LHCN-M2 (cell line): ENCODE measurements at regions not wholly inside any gene's neighbourhood (a gene's known extent, or its start where the extent isn't known, plus 50 kb on each side); places are given as distances from the start of the nearest gene placed in this dataset.
"Not testable (repeated sequence)": the region's sequence is repeated elsewhere in the genome, so short reads cannot be mapped to it uniquely, and the experiment has no call there.

Experiments
- DNase-seq: peaks from one replicate; pipeline ENCODE4 v3.0.0-alpha.2; 2012; ENCODE audit warnings: low read depth

- DNase-seq = no peak
These were observed 66.9 kb upstream of the GSC start for GRCh38 chr14:94836849-94837248.

- DNase-seq = no peak
These were observed 63.7 kb upstream of the GSC start for GRCh38 chr14:94833633-94834032.

GRCh38 chr14:94831085-94831484, 61.2 kb upstream of the GSC start:
- DNase-seq = no peak

DNA sequence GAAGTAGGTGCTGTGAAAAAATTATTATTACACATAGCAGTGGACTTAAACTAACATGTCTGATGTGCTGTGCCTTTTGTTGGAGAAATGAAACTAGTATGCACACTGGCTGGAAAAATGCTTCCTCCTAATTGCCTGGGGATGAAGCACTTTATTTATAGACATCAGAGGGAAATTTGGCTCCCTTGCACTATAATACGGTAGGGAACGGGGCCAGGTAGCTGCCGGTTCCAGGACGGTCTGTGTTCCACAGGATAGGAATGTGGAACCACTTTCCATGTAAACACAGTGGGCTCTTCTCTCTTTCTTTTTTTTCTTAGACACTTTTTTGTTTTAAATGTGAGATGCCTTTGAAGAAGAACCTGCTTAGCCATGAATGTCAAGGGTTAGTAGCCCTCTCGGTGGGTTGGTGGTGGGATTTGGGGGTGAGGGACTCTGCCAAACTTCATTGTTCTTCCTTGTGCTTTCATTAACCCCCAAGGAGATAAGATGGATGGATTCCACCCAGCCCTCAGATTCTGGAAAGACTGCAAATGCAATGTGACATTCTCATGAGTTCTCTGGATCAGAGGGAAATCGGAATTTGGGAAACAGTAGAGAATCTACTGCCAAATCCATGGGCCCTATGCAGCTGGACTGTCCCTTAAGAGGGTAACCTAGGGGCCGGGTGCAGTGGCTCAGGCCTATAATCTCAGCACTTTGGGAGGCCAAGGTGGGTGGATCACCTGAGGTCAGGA, 58.0 kb upstream of the GSC start:
- DNase-seq = no peak

GRCh38 chr14:94826774-94827173, 56.9 kb upstream of the GSC start:
- no peak for DNase-seq

DNA sequence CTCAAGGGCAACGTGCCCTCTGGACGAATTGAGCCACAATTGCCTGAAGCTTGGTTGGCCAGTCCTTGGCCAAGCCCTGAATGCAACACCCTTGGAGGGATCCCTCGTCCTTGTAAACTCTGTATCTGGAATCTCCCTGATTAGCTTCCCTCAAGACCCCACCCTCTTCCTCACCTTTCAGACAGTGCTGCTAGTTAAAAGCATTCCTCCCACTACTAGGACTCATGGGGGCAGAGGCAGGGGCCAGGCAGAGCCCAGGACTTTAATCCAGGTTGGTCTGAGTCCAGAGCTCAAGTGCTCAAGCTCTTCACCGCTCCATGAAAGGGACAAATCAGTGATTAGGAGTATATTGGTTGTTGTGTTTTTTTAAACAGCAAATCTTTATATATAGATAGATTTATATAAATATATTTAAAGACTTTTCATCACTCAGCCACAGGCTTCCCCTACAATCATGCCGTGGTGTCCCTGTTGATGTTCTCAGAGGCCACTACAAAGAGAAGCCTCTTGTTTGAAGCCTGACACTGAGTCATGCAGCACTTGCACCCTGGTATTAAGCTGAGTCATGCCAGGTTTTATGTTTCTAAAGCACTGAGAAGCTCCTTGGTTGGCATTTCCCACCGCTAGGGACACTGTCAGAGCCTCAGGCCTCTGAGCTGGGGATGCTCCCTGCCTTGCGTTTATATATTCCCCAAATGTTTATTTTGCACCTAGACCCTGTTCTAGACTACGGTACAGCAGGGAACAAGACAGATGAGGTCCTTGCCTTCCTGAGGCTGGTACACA, 53.8 kb upstream of the GSC start:
- DNase-seq = peak; percentile 3

DNA sequence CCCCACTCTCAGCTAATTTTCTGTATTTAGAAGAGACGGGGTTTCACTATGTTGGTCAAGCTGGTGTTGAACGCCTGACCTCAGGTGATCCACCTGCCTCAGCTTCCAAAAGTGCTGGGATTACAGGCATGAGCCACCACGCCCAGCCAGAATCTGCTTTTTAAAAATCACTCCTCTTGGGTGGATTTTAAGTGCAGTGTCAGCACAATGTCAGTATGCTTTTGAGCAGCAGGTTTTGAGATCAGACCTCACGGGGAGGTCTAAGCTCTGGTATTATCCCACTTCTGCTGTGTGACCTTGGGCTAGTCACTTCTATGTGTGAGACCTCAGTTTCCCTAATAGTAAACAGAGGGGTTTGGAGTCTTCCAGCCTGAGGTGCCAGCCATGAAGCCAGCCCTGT, 51.8 kb upstream of the GSC start:
- no peak for DNase-seq

DNA sequence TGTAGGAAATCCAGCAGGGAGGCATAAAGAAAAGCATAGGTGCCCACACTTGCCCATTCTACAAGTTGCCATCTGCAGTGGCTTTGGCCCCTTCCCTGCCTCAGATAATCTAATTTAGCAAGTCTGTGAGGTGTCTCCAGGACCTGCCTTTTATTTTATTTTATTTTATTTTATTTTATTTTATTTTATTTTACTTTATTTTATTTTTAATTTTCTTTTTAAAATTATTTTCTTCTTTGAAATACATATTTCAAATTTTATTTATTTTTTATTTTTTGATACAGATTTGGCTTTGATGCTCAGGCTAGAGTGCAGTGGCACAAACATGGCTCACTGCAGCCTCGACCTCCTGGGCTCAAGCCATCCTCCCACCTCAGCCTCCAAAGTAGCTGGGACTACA, 51.0 kb upstream of the GSC start:
- DNase-seq = not testable (repeated sequence)
